ENCODE measurements at regions not wholly inside any gene's neighbourhood (a gene's known extent, or its start where the extent isn't known, plus 50 kb on each side); places are given as distances from the start of the nearest gene placed in this dataset.
"Not testable (repeated sequence)": the region's sequence is repeated elsewhere in the genome, so short reads cannot be mapped to it uniquely, and the experiment has no call there.

GRCh38 chr12:67092934-67093333, 176.2 kb upstream of the CAND1 start:
- TF ChIP-seq CTCF, POLR2A (IDR thresholded peaks at IDR 0.05): not testable (repeated sequence)

All from testis (tissue), 2 donors.